Omental fat pad (tissue), 3 donors: ENCODE measurements at regions not wholly inside any gene's neighbourhood (a gene's known extent, or its start where the extent isn't known, plus 50 kb on each side); places are given as distances from the start of the nearest gene placed in this dataset.

Source experiments
- ATAC-seq: fragments of 150-250 bp; one replicate; pipeline ENCODE4 v1.9.1; 2016; ENCODE audit warnings: mild to moderate bottlenecking, moderate library complexity; ENCODE audit not compliant: low FRiP score
- DNase-seq: peaks from one replicate; pipeline ENCODE4 v3.0.0-alpha.2; 2019; ENCODE audit warnings: low spot score
- CTCF ChIP-seq, 3 donors: fragments of 450-650 bp; IDR thresholded peaks; one replicate each; pipeline ENCODE4 v1.5.1; 2016 to 2017; ENCODE audit warnings: antibody characterized with exemption in 3 of 3, mild to moderate bottlenecking in 3 of 3, moderate library complexity in 2 of 3

GRCh38 chr12:131454418-131455217 is 256.3 kb upstream of the SFSWAP start:
- DNase-seq (no peak), ATAC-seq (peak; percentile 65)
- peak in 1 of 3 donors; percentile 18 for TF ChIP-seq CTCF (IDR thresholded peaks at IDR 0.05)

- no peak for ATAC-seq
- DNase-seq = no peak
- no peak for TF ChIP-seq CTCF (IDR thresholded peaks at IDR 0.05)
These were observed 255.7 kb upstream of the SFSWAP start for GRCh38 chr12:131455218-131455506.

GRCh38 chr12:131455581-131456110 is 255.2 kb upstream of the SFSWAP start:
- TF ChIP-seq CTCF (IDR thresholded peaks at IDR 0.05) = no peak
- DNase-seq (no peak), ATAC-seq (no peak)

- TF ChIP-seq CTCF (IDR thresholded peaks at IDR 0.05) = no peak
- no peak for ATAC-seq
- DNase-seq = no peak
These were observed 254.4 kb upstream of the SFSWAP start for GRCh38 chr12:131456301-131457027.

- ATAC-seq = no peak
- no peak for DNase-seq
- no peak for TF ChIP-seq CTCF (IDR thresholded peaks at IDR 0.05)
These were observed 253.9 kb upstream of the SFSWAP start for GRCh38 chr12:131457028-131457310.

GRCh38 chr12:131457331-131458047 is 253.4 kb upstream of the SFSWAP start:
- no peak for TF ChIP-seq CTCF (IDR thresholded peaks at IDR 0.05)
- DNase-seq (no peak), ATAC-seq (no peak)
